ENCODE measurements at regions not wholly inside any gene's neighbourhood (a gene's known extent, or its start where the extent isn't known, plus 50 kb on each side); places are given as distances from the start of the nearest gene placed in this dataset.

- TF ChIP-seq EZH2 (IDR thresholded peaks at IDR 0.05; ENCODE audit: borderline replicate concordance, low read length) (no peak), CTCF (conservative IDR thresholded peaks at IDR 0.05 in 1 of 2, IDR thresholded peaks at IDR 0.05 in 1 of 2; ENCODE audit: extremely low read depth in 1 of 2, insufficient read depth in 1 of 2, low read depth in 1 of 2, low read length in 2 of 2) (no peak)
These were observed 712.2 kb upstream of the POM121L12 start for GRCh38 chr7:52323202-52323746.

Data from mammary epithelial cell (primary cell).